RWPE2 (cell line): ENCODE measurements at regions not wholly inside any gene's neighbourhood (a gene's known extent, or its start where the extent isn't known, plus 50 kb on each side); places are given as distances from the start of the nearest gene placed in this dataset.

Source experiments
- ATAC-seq: fragments of 200-7000 bp; cut with Tn5 transposase; 3 replicates; pipeline ENCODE4 v1.9.1; 2021; ENCODE audit warnings: low read depth
- DNase-seq: peaks from one replicate; pipeline ENCODE4 v3.0.0-alpha.2; 2020; ENCODE audit warnings: low spot score
- H3K27ac ChIP-seq: fragments of 450-650 bp; 2 replicates; pipeline ENCODE4 v1.5.1; 2017; ENCODE audit warnings: mild to moderate bottlenecking; ENCODE audit not compliant: poor library complexity, severe bottlenecking
- H3K27me3 ChIP-seq: fragments of 250-450 bp; sonication (Bioruptor Pico); 2 replicates; pipeline ENCODE4 v1.5.1; 2021; ENCODE audit warnings: mild to moderate bottlenecking, moderate library complexity; ENCODE audit not compliant: insufficient read depth, poor library complexity, severe bottlenecking
- H3K36me3 ChIP-seq: fragments of 250-450 bp; sonication (Bioruptor Pico); 2 replicates; pipeline ENCODE4 v1.5.1; 2020; ENCODE audit warnings: low read depth, mild to moderate bottlenecking, moderate library complexity
- H3K4me1 ChIP-seq: fragments of 250-450 bp; sonication (Bioruptor Pico); 2 replicates; pipeline ENCODE4 v1.5.1; 2021; ENCODE audit warnings: mild to moderate bottlenecking, moderate library complexity; ENCODE audit not compliant: insufficient read depth, poor library complexity, severe bottlenecking
- H3K4me3 ChIP-seq: fragments of 250-450 bp; sonication (Bioruptor Pico); 2 replicates; pipeline ENCODE4 v1.5.1; 2021; ENCODE audit warnings: mild to moderate bottlenecking, moderate library complexity; ENCODE audit not compliant: severe bottlenecking
- H3K9me3 ChIP-seq: fragments of 250-450 bp; sonication (Bioruptor Pico); 2 replicates; pipeline ENCODE4 v1.5.1; 2021; ENCODE audit warnings: mild to moderate bottlenecking, moderate library complexity; ENCODE audit not compliant: severe bottlenecking
- TF ChIP-seq, protein P1 (sequence below): fragments of 450-650 bp; IDR thresholded peaks from one replicate; pipeline ENCODE4 v1.5.1; 2017; ENCODE audit warnings: mild to moderate bottlenecking, moderate library complexity; ENCODE audit not compliant: poor library complexity, severe bottlenecking

DNA sequence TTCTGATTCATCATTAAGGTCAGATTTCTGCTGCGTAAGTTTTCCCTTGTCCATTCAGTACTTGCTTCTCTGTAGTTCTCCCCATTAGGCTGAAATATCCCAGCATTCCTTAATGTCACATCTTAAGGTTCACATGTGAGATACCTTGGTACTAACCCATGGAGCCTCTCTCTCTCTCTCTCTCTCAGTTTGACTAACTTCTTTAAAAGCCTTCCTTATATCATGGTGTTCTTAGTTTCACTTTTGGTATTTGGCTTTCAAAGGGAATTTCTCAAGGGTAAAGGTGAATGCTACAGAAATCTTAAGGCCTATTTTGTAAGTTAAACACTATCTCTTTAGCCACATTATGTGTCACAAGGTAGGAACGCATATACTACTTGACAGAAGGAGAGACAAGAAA, 427.3 kb upstream of the ZNF717 start:
- no peak overlapping the region for H3K27ac ChIP-seq

GRCh38 chr3:76222201-76222600, 436.9 kb upstream of the ZNF717 start:
- no peak overlapping the region for H3K27ac ChIP-seq
- DNase-seq: no peak

More for the DNA sequence above, 427.3 kb upstream of the ZNF717 start:
- no peaks in the 10 kb centered on the region for H3K27me3 ChIP-seq
- H3K4me1 ChIP-seq: no peaks in the 10 kb centered on the region
- no peaks in the 10 kb centered on the region for H3K9me3 ChIP-seq
- no peak overlapping the region for H3K4me3 ChIP-seq
- ATAC-seq: no peak
- DNase-seq: no peak
- H3K36me3 ChIP-seq: no peaks in the 10 kb centered on the region
- TF ChIP-seq, protein P1, sequence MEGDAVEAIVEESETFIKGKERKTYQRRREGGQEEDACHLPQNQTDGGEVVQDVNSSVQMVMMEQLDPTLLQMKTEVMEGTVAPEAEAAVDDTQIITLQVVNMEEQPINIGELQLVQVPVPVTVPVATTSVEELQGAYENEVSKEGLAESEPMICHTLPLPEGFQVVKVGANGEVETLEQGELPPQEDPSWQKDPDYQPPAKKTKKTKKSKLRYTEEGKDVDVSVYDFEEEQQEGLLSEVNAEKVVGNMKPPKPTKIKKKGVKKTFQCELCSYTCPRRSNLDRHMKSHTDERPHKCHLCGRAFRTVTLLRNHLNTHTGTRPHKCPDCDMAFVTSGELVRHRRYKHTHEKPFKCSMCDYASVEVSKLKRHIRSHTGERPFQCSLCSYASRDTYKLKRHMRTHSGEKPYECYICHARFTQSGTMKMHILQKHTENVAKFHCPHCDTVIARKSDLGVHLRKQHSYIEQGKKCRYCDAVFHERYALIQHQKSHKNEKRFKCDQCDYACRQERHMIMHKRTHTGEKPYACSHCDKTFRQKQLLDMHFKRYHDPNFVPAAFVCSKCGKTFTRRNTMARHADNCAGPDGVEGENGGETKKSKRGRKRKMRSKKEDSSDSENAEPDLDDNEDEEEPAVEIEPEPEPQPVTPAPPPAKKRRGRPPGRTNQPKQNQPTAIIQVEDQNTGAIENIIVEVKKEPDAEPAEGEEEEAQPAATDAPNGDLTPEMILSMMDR: no peak

GRCh38 chr3:76231258-76231657, 445.9 kb upstream of the ZNF717 start:
- DNase-seq: no peak
- Histone ChIP-seq H3K36me3 (no peaks in the 10 kb centered on the region), H3K9me3 (no peaks in the 10 kb centered on the region), H3K27ac (no peak overlapping the region), H3K27me3 (no peaks in the 10 kb centered on the region), H3K4me3 (no peak overlapping the region), H3K4me1 (no peaks in the 10 kb centered on the region)
- ATAC-seq: no peak
- TF ChIP-seq, protein P1: no peak

More at GRCh38 chr3:76222201-76222600, 436.9 kb upstream of the ZNF717 start:
- no peak for ATAC-seq
- no peak overlapping the region for H3K4me3 ChIP-seq
- no peaks in the 10 kb centered on the region for H3K36me3 ChIP-seq
- H3K4me1 ChIP-seq: no peaks in the 10 kb centered on the region
- TF ChIP-seq, protein P1: no peak
- H3K9me3 ChIP-seq: no peaks in the 10 kb centered on the region
- H3K27me3 ChIP-seq: no peaks in the 10 kb centered on the region

DNA sequence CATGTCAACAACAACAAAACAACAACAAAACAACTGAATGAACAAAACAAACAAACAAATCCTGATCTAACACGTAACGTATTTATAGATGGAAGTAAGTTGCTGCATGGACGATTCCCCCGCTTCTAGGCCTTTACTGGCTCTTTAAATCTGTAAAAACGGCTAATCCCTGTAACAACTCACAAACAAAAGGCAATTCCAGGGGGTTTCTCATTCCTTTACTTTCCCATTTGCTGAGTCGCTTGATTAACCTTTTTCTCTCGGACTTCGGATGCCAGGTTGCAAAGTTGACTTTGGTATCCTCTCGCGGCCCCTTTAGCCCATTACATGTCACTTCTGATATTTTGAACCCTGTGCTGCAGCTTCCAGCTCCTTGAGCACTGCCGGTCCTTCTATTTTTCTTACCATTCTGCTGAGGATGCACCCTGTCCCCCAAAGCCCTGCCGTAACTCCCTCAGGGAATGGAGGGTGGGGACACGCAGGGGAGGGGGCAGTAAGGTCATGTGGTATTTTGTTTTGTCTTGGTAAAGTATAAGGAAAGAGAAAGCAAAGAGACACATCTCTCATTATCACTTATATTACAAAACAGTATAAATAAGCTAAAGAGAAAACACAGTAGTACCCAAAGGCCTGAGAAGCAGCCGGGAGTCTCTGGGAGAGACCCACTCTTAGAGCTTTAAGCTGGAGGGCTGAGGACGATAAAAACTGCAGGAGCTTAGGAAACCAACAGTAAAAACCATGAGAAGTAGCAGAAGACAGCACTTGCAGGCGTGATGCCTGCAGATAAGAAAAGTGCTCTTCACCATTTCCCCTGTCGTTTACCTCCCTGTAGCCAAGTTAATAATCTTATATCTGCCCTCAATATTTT, 457.8 kb upstream of the ZNF717 start:
- Histone ChIP-seq H3K9me3 (no peaks in the 10 kb centered on the region), H3K27me3 (peaks cover 3% of the 10 kb centered on the region), H3K4me1 (no peaks in the 10 kb centered on the region), H3K4me3 (no peak overlapping the region), H3K36me3 (no peaks in the 10 kb centered on the region), H3K27ac (no peak overlapping the region)
- DNase-seq (no peak), ATAC-seq (no peak)
- TF ChIP-seq, protein P1: no peak

DNA sequence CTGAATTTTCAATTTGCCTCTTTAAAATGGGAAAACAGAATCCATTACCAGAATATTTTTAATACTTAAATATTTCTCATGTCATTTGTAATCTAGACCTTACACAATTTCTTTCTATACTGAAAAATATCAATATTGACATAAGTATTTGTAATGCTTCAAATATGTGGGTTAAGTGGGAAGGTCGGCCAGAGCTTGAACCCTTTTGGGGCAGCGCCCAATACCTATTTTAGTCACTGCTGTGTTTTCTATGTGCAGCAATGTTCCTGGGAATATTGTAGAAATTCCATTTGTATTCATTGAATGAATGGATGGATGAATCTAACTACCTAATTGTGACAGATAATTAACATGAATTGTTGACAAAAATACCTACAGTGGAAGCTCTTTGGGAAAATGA, 459.7 kb upstream of the ZNF717 start:
- TF ChIP-seq, protein P1: no peak
- no peaks in the 10 kb centered on the region for H3K36me3 ChIP-seq
- no peak for DNase-seq
- H3K9me3 ChIP-seq: no peaks in the 10 kb centered on the region
- H3K4me1 ChIP-seq: no peaks in the 10 kb centered on the region
- H3K27ac ChIP-seq: no peak overlapping the region
- ATAC-seq: peak; percentile 61; the same call in 2 of the 3 replicates
- peaks cover 3% of the 10 kb centered on the region for H3K27me3 ChIP-seq
- H3K4me3 ChIP-seq: no peak overlapping the region
